Fibroblast of skin of right biceps (primary cell): ENCODE measurements at regions not wholly inside any gene's neighbourhood (a gene's known extent, or its start where the extent isn't known, plus 50 kb on each side); places are given as distances from the start of the nearest gene placed in this dataset.
"Not testable (repeated sequence)": the region's sequence is repeated elsewhere in the genome, so short reads cannot be mapped to it uniquely, and the experiment has no call there.

ENCODE experiments used
- DNase-seq: peaks from one replicate; pipeline ENCODE4 v3.0.0-alpha.2; 2013

DNA sequence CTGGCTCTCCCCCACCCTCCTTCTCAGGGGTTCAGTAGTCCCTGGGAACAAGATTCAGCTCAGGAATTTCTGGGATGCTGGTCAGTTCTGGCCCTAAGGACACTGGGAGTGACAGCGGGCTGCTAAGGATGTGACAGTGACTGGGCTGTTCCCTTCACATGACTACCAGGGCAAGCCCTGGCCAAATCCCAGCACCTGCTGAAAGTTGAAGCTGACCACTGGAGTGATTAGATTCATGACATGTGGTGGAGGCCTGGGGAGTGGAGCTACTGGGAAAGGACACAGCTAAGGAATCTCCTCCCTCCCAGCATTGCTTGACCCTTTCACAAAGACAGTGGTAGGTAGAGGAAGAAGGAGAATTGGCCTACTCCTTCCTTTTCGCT lies 204.9 kb downstream of the DAD1 start:
- DNase-seq: no peak

DNA sequence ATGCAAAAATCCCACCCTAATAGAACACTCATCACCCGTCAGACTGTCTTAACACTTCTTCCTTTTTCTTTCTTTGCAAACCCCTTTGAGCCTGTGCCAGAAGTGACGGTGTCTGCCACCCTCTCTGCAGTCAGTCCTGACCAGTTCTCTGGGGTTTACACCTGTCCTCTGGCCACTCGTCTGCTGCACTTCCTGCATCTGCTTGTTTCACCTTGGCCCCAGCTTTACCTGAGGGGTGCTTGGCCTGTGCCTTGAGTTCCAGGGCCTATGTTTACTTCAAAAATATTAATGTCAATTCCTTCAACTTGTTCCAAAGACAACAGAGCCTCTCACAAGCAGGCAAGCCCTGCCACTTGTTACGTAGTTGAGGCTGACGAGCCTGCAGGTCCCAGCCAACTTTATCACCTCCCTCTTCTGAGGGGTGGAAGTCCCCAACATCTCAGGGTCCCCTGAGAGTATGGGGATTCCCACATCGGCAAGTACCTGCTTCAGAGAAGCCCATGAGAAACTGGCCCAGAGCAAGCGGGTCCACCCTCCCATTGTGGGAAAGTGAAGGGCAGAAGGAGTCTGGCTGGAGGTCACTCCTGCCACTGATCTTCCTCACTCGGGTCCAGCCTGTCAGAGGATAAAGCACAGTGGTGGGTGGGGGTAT lies 205.4 kb downstream of the DAD1 start:
- DNase-seq: no peak

- DNase-seq: no peak
Observed at GRCh38 chr14:22382955-22383354, 206.1 kb downstream of the DAD1 start.

- DNase-seq: no peak
Observed at GRCh38 chr14:22382395-22382794, 206.6 kb downstream of the DAD1 start.

GRCh38 chr14:22381766-22382165 lies 207.3 kb downstream of the DAD1 start:
- DNase-seq: no peak

DNA sequence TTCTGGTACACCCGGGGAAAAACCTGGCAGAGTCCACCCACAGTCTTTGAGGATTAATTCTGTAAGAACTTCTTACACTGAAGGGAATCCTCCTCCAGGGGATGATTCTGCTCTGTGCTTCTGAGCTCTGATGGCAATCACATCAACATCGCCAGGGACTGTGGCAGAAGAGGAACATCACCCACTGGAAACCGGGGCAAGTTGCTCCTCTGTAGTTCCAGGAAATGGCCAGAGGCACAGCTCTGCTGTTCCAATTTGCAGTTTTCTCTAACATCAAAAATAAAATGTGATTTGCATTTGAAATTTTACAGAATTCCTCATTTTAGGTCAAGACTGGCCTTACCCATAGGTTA lies 207.6 kb downstream of the DAD1 start:
- no peak for DNase-seq

GRCh38 chr14:22380571-22381407 lies 208.2 kb downstream of the DAD1 start:
- peak; percentile 49 for DNase-seq

DNA sequence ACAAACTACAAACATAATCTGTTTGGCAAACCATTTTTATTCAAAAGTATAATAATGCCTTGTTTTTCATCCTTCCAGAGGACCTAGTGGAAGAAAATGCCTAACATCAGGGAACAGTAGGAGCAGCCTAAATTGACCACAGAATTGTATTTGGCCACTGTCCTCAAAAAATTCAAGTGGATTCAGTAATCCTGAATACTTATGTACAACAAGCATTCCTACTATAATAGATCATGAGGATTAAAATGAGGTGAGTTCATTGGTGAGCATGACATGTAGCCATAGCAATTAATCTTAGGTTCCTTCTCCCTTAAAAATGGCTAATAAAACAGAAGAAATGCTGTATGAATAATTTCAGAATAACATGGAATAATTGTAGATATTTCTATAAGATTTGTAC lies 209.3 kb downstream of the DAD1 start:
- peak; percentile 58 for DNase-seq

DNA sequence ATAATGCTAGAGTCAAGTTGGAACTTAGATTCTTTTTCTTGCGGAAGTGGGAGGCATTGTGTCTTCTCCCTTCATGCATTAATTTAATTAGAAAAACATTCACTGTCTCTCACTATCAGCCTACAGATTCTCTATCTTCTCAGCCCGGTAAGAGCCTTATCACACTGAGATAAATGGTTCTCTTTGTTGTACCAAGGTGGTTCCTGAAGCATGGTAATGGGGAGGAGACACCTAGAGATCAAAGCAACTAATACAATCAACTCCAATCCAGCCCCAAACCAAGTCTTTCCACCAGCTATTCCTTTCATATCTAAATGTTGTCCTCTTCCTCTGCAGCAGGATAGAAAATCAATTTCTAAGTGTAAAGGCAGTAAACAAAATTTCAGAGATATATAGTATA lies 210.8 kb downstream of the DAD1 start:
- DNase-seq: no peak

- peak; percentile 40 for DNase-seq
Observed at GRCh38 chr14:22375321-22375930, 213.6 kb downstream of the DAD1 start.

DNA sequence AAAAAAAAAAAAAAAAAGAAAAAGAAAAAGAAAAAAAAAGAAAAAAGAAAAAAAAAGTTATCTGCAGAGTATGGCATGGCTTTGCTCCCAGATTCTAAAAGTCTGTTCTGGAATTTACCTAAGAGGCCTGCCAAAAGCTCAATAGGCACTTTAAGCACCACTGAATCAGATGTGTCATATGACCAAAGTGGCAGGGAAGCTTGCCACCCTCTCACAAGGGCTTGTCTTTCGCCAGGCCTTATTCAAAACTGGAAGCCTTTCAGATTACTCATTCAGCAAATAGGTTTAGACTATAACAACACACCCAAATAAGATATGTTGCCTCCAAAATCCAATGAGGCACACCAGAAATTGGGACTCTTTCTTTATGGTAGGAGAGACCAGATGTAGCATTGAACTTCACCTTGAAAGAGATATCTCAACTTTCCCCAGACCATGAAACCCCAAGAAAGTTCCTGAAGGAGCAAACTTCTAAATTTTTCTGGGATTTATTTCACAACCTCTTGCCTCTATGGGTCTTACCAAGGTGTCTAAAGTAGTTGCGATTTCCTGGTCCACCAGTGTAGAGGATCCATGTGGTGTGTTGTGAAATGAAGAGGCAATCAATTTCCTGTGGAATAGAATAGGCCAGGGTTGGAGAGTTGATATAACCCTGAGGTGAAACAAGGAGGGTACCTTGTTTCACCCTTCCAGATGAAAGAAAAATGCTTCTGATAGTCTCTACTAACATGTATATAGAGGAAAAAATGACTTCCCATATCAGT lies 218.8 kb downstream of the DAD1 start:
- DNase-seq: no peak

DNA sequence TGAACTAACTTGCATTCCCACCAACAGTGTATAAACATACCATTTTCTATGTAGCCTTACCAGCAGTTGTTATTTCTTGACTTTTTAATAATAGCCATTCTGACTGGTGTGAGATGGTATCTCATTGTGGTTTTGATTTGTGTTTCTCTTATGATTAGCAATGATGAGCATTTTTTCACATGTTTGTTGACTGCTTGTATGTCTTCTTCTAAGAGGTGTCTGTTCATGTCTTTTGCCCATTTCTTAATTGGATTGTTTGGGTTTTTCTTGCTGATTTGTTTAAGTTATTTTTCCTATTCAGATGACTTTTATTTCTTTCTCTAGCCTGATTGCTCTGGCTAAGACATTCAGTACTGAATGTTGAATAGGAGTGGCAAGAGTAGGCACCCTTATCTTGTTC lies 230.3 kb downstream of the DAD1 start:
- DNase-seq: no peak

DNA sequence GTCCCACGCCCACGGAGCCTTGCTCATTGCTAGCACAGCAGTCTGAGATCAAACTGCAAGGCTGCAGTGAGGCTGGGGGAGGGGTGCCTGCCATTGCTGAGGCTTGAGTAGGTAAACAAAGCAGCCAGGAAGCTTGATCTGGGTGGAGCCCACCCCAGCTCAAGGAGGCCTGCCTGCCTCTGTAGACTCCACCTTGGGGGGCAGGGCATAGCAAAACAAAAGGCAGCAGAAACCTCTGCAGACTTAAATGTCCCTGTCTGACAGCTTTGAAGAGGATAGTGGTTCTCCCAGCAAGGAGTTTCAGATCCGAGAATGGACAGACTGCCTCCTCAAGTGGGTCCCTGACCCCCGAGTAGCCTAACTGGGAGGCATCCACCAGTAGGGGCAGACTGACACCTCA lies 239.7 kb downstream of the DAD1 start:
- DNase-seq: not testable (repeated sequence)

GRCh38 chr14:22344673-22345072 lies 244.4 kb downstream of the DAD1 start:
- no peak for DNase-seq

DNA sequence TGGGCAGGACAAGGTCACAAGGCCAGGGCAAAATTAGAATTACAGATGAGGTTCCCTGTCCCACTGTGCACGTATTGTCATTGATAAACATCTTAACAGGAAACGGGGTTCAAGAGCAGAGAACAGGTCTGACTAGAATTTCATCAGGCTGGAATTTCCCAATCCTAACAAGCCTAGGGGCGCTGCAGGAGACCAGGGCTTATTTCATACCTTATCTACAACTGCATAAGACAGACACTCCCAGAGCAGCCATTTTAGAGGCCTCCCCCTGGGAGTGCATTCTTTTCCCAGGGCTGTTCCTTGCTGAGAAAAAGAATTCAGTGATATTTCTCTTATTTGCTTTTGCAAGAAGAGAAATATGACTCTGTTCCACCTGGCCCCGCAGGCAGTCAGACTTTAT lies 244.8 kb downstream of the DAD1 start:
- DNase-seq: not testable (repeated sequence)

- DNase-seq: no peak
Observed at GRCh38 chr14:22341049-22341448, 248.0 kb downstream of the DAD1 start.

GRCh38 chr14:22338917-22339715 lies 249.9 kb downstream of the DAD1 start:
- peak; percentile 63 for DNase-seq

DNA sequence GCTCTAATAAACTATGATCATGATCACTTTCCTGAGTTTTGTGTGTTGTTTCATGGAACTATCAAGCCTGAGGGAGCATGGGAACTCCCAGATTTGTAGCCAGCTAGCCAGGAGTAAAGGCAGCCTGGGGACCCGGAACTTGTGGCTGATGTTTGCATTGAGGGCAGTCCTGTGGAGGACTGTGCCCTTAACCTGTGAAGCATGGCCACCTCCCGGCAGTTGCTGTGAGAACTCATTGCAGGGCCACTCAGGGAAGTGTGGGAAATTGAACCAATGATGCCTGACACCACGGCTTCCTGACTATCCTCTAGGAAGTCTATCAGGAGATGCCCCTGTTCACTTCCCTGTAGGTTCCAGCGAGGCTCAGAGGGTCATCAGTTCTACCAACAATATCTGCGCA lies 250.6 kb downstream of the DAD1 start:
- DNase-seq: no peak

- no peak for DNase-seq
Observed at GRCh38 chr14:22337938-22338337, 251.1 kb downstream of the DAD1 start.

- DNase-seq: no peak
Observed at GRCh38 chr14:22337521-22337920, 251.5 kb downstream of the DAD1 start.

DNA sequence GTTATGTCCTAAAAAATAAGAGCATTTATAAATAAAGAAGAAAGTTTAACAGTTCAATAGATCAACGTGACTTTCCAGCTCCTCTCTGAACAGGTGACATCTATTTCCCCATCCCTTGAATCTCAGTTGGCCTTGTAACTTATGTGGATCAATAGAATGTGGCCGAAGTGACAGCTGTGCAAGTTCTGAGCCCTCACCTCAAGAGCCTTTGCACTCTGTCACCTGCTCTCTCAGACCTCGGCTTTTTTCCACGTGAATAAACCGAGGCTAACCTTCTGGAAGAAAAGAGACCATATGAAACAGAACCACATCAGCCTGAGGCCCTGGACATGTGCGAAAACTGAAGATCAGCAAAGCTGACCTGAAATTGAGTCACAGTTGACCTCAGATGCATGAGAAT lies 253.0 kb downstream of the DAD1 start:
- DNase-seq: no peak

DNA sequence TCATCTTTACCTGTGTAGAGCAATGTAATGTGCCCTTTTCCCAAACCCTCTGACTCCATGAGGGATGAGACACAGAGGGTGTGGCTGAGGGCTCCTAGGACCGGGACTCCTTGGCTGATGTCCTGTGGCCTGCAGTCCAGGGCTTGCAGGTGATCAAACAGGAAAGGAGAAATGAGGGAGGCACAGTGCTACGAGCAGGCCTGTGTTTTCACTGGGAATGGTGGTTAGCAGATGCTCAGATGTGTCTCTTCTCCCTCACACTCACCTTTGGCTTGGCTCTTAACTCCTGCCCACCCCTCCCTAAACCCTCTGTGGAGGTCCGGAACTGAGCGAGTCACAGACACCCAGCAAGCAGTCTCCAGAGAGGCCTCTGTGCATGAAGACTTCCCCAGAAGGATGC lies 254.4 kb downstream of the DAD1 start:
- DNase-seq: no peak

- DNase-seq: no peak
Observed at GRCh38 chr14:22334275-22334577, 254.8 kb downstream of the DAD1 start.
